Suprapubic skin (tissue), 4 donors: ENCODE measurements at regions not wholly inside any gene's neighbourhood (a gene's known extent, or its start where the extent isn't known, plus 50 kb on each side); places are given as distances from the start of the nearest gene placed in this dataset.

Source experiments
- DNase-seq, 2 donors: peaks; one replicate each; pipeline ENCODE4 v3.0.0-alpha.2; 2019; ENCODE audit warnings: low spot score in 2 of 2
- H3K27ac ChIP-seq: fragments of 200-600 bp; sonication (generic); one replicate; pipeline ENCODE4 v1.5.1; 2019
- H3K27me3 ChIP-seq: fragments of 200-600 bp; sonication (generic); one replicate; pipeline ENCODE4 v1.5.1; 2019
- H3K36me3 ChIP-seq: fragments of 200-600 bp; sonication (generic); one replicate; pipeline ENCODE4 v1.5.1; 2019
- H3K4me1 ChIP-seq: fragments of 200-600 bp; sonication (generic); one replicate; pipeline ENCODE4 v1.5.1; 2019
- H3K4me3 ChIP-seq: fragments of 200-600 bp; sonication (generic); one replicate; pipeline ENCODE4 v1.5.1; 2019; ENCODE audit warnings: mild to moderate bottlenecking
- H3K9me3 ChIP-seq: fragments of 200-600 bp; sonication (generic); one replicate; pipeline ENCODE4 v1.5.1; 2019
- EP300 ChIP-seq: sonication (generic); formaldehyde crosslinking; IDR thresholded peaks from one replicate; pipeline ENCODE4 v1.6.1; 2017; ENCODE audit warnings: antibody characterized with exemption
- POLR2A ChIP-seq, 2 donors: fragments of 450-650 bp; IDR thresholded peaks; one replicate each; pipeline ENCODE4 v1.6.1; 2017; ENCODE audit warnings: antibody characterized with exemption in 2 of 2, mild to moderate bottlenecking in 2 of 2, moderate library complexity in 2 of 2
- POLR2AphosphoS5 ChIP-seq, 3 donors: sonication (generic); formaldehyde crosslinking; IDR thresholded peaks; one replicate each; pipeline ENCODE4 v1.6.1; 2017; ENCODE audit warnings: antibody characterized with exemption in 3 of 3
- WGBS: methylation state at CpG from one replicate; pipeline ENCODE4 v1.1.5; 2018; 5-methylcytosine and 5-hydroxymethylcytosine counted together
- TF ChIP-seq, protein P1 (sequence below), 2 donors: fragments of 200-600 bp in 1 of 2; fragments of 450-650 bp in 1 of 2; sonication (generic) in 1 of 2; IDR thresholded peaks; one replicate each; pipeline ENCODE4 v1.5.1; 2016 to 2019; ENCODE audit warnings: antibody characterized with exemption in 2 of 2, mild to moderate bottlenecking in 1 of 2, moderate library complexity in 1 of 2

GRCh38 chr13:27730191-27730590 is 62.1 kb upstream of the GSX1 start:
- TF ChIP-seq, protein P1, sequence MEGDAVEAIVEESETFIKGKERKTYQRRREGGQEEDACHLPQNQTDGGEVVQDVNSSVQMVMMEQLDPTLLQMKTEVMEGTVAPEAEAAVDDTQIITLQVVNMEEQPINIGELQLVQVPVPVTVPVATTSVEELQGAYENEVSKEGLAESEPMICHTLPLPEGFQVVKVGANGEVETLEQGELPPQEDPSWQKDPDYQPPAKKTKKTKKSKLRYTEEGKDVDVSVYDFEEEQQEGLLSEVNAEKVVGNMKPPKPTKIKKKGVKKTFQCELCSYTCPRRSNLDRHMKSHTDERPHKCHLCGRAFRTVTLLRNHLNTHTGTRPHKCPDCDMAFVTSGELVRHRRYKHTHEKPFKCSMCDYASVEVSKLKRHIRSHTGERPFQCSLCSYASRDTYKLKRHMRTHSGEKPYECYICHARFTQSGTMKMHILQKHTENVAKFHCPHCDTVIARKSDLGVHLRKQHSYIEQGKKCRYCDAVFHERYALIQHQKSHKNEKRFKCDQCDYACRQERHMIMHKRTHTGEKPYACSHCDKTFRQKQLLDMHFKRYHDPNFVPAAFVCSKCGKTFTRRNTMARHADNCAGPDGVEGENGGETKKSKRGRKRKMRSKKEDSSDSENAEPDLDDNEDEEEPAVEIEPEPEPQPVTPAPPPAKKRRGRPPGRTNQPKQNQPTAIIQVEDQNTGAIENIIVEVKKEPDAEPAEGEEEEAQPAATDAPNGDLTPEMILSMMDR (IDR thresholded peaks at IDR 0.05) = no peak
- no peak for TF ChIP-seq POLR2A (IDR thresholded peaks at IDR 0.05)
- TF ChIP-seq POLR2AphosphoS5 (IDR thresholded peaks at IDR 0.05) = no peak
- no peak for TF ChIP-seq EP300
- Histone ChIP-seq H3K27ac (no peak overlapping the region), H3K36me3 (no peaks in the 10 kb centered on the region), H3K4me3 (no peak overlapping the region), H3K9me3 (no peaks in the 10 kb centered on the region), H3K4me1 (no peaks in the 10 kb centered on the region), H3K27me3 (peaks cover 10% of the 10 kb centered on the region)
- DNase-seq = no peak
- 80% methylated on average over 6 of the region's 6 CpGs for WGBS
